ENCODE measurements at regions not wholly inside any gene's neighbourhood (a gene's known extent, or its start where the extent isn't known, plus 50 kb on each side); places are given as distances from the start of the nearest gene placed in this dataset.

GRCh38 chr6:22448291-22448711 lies 121.1 kb upstream of the HDGFL1 start:
- no peaks in the 10 kb centered on the region for H3K9me3 ChIP-seq
- H3K4me2 ChIP-seq = peak overlapping the region; percentile 62
- DNase-seq (ENCODE audit: low read depth in 1 of 2, low spot score in 1 of 2) (peak; percentile 25 to 83), FAIRE-seq (no peak), ATAC-seq (peak; percentile 85 to 98)
- WGBS (ENCODE audit: missing lambda C conversion rate) = 6% methylated on average over 6 of the region's 6 CpGs
- peaks cover 17% of the 10 kb centered on the region for H3K4me1 ChIP-seq
- H3K27ac ChIP-seq = peak overlapping the region; percentile 62 to 85
- no peak for TF ChIP-seq CHD4 (IDR thresholded peaks at IDR 0.05; ENCODE audit: borderline replicate concordance)
- TF ChIP-seq GATA3 (IDR thresholded peaks at IDR 0.05; ENCODE audit: borderline replicate concordance) = peak; percentile 62; the same call in 1 of the 2 replicates
- TF ChIP-seq SMC3 (IDR thresholded peaks at IDR 0.05) = 0 out of 3 replicates have a peak, but pooled peaks have one; percentile 24
- peak; percentile 33 for TF ChIP-seq JUNB (IDR thresholded peaks at IDR 0.05)
- TF ChIP-seq BCL3 (IDR thresholded peaks at IDR 0.05) = 0 out of 3 replicates have a peak, but pooled peaks have one; percentile 37
- TF ChIP-seq MAFK (IDR thresholded peaks at IDR 0.05; ENCODE audit: partially characterized antibody) = no peak
- peak in 1 of 2 experiments; percentile 27; a peak in 2 of 5 replicates for TF ChIP-seq RAD21 (conservative IDR thresholded peaks at IDR 0.05 in 1 of 2, IDR thresholded peaks at IDR 0.05 in 1 of 2)
- TF ChIP-seq NR3C1 (IDR thresholded peaks at IDR 0.05) = no peak
- TF ChIP-seq MAX (IDR thresholded peaks at IDR 0.05) = peak; percentile 58
- peak; percentile 39; the same call in 1 of the 2 replicates for TF ChIP-seq FOSL2 (IDR thresholded peaks at IDR 0.05)
- peak; percentile 76 for TF ChIP-seq FOSL2 (CRISPR knock-in tag; IDR thresholded peaks at IDR 0.05)
- TF ChIP-seq CBX8 (IDR thresholded peaks at IDR 0.05) = no peak
- CTCF ChIA-PET = no interaction called here
- no peak overlapping the region for H3K4me3 ChIP-seq
- POLR2A ChIA-PET = no interaction called here

GRCh38 chr6:22451962-22452361 lies 117.4 kb upstream of the HDGFL1 start:
- no peak for ATAC-seq

GRCh38 chr6:22455378-22455777 lies 114.0 kb upstream of the HDGFL1 start:
- Histone ChIP-seq H3K4me3 (no peak overlapping the region), H3K4me2 (no peak overlapping the region), H3K4me1 (no peaks in the 10 kb centered on the region), H3K27ac (no peak overlapping the region), H3K9me3 (no peaks in the 10 kb centered on the region; the same call in 2 of the 3 replicates)
- FAIRE-seq (no peak), ATAC-seq (no peak), DNase-seq (ENCODE audit: low read depth in 1 of 2, low spot score in 1 of 2) (no peak)
- CTCF ChIA-PET = no interaction called here
- POLR2A ChIA-PET = no interaction called here
- 48% methylated on average over 1 of the region's 1 CpG for WGBS (ENCODE audit: missing lambda C conversion rate)
- TF ChIP-seq JUNB (IDR thresholded peaks at IDR 0.05) = no peak
- TF ChIP-seq ATOH8 (CRISPR knock-in tag; IDR thresholded peaks at IDR 0.05; ENCODE audit: low read depth) = no peak
- no peak for TF ChIP-seq CHD2 (IDR thresholded peaks at IDR 0.05; ENCODE audit: low read length, partially characterized antibody)
- no peak for TF ChIP-seq TFCP2L1 (CRISPR knock-in tag; IDR thresholded peaks at IDR 0.05)
- TF ChIP-seq ELK1 (IDR thresholded peaks at IDR 0.05; ENCODE audit: low read depth, low read length) = no peak
- TF ChIP-seq CBX8 (IDR thresholded peaks at IDR 0.05) = no peak

More at GRCh38 chr6:22451962-22452361, 117.4 kb upstream of the HDGFL1 start:
- POLR2A ChIA-PET = no interaction called here
- no peak overlapping the region for H3K4me3 ChIP-seq
- 86% methylated on average over 7 of the region's 7 CpGs for WGBS (ENCODE audit: missing lambda C conversion rate)
- DNase-seq (ENCODE audit: low read depth in 1 of 2, low spot score in 1 of 2) (no peak), FAIRE-seq (no peak)
- H3K9me3 ChIP-seq = no peaks in the 10 kb centered on the region; the same call in 2 of the 3 replicates
- CTCF ChIA-PET = no interaction called here
- TF ChIP-seq CHD2 (IDR thresholded peaks at IDR 0.05; ENCODE audit: low read length, partially characterized antibody) (no peak), FOSL2 (IDR thresholded peaks at IDR 0.05) (no peak), FOSL2 (CRISPR knock-in tag; IDR thresholded peaks at IDR 0.05) (no peak), MAZ (IDR thresholded peaks at IDR 0.05; ENCODE audit: borderline replicate concordance, low read depth, low read length) (no peak), NR3C1 (IDR thresholded peaks at IDR 0.05) (no peak), SMC3 (IDR thresholded peaks at IDR 0.05) (no peak)
- no peak overlapping the region for H3K4me2 ChIP-seq
- H3K4me1 ChIP-seq = peaks cover 17% of the 10 kb centered on the region
- H3K27ac ChIP-seq = no peak overlapping the region

- H3K4me3 ChIP-seq = no peak overlapping the region
- H3K4me2 ChIP-seq = no peak overlapping the region
- no peaks in the 10 kb centered on the region; the same call in 2 of the 3 replicates for H3K9me3 ChIP-seq
- ATAC-seq = no peak
- no peak for DNase-seq (ENCODE audit: low read depth in 1 of 2, low spot score in 1 of 2)
- TF ChIP-seq BCL3 (IDR thresholded peaks at IDR 0.05) = no peak
- TF ChIP-seq HOXA7 (CRISPR knock-in tag; IDR thresholded peaks at IDR 0.05) = no peak
- no peak for TF ChIP-seq CEBPB (IDR thresholded peaks at IDR 0.05)
- no peak for TF ChIP-seq HES2 (IDR thresholded peaks at IDR 0.05)
- no peak for TF ChIP-seq HOXB13 (CRISPR knock-in tag; IDR thresholded peaks at IDR 0.05; ENCODE audit: low read depth)
- TF ChIP-seq KDM1A (IDR thresholded peaks at IDR 0.05; ENCODE audit: low read depth) = no peak
- no peak overlapping the region for H3K27ac ChIP-seq
- CTCF ChIA-PET = no interaction called here
- FAIRE-seq = no peak
- WGBS (ENCODE audit: missing lambda C conversion rate) = 10% methylated on average over 1 of the region's 1 CpG
- POLR2A ChIA-PET = no interaction called here
- H3K4me1 ChIP-seq = no peaks in the 10 kb centered on the region
These were observed 111.4 kb upstream of the HDGFL1 start for GRCh38 chr6:22457996-22458395.
